ENCODE measurements at regions not wholly inside any gene's neighbourhood (a gene's known extent, or its start where the extent isn't known, plus 50 kb on each side); places are given as distances from the start of the nearest gene placed in this dataset.

DNA sequence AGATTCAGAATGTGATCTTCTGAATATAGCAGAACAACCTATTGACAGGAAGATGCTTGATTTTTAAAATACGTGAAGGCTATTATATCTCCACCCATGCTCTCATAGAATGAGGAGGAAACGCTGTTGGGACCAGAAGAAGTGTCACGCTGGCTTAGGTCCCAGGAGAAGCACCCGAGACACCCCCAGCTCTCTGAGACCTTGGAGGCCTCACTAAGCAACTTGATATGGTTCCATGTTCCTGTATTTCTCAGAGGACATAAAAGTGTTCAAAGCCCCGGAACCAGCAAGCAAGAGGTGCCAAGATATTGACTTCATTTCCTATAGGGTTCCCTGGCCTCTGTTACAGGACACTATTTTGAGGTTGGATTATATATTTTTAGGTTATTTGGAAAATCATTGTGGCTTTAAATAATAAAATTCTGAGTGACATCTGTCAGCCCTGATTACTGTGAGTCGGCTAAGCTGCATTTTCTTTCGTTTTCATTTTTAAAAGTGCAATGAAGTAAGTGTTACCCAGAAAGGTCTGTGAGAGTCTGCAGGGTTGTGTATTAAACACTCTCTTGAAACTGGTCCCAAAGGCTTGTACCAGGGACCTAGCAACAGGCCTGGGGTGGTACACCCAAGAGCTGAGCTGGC is 400.0 kb downstream of the SOX9 start:
- no peak for DNase-seq (ENCODE audit: insufficient read length, low spot score)
- no peak for FAIRE-seq
- TF ChIP-seq, protein P1, sequence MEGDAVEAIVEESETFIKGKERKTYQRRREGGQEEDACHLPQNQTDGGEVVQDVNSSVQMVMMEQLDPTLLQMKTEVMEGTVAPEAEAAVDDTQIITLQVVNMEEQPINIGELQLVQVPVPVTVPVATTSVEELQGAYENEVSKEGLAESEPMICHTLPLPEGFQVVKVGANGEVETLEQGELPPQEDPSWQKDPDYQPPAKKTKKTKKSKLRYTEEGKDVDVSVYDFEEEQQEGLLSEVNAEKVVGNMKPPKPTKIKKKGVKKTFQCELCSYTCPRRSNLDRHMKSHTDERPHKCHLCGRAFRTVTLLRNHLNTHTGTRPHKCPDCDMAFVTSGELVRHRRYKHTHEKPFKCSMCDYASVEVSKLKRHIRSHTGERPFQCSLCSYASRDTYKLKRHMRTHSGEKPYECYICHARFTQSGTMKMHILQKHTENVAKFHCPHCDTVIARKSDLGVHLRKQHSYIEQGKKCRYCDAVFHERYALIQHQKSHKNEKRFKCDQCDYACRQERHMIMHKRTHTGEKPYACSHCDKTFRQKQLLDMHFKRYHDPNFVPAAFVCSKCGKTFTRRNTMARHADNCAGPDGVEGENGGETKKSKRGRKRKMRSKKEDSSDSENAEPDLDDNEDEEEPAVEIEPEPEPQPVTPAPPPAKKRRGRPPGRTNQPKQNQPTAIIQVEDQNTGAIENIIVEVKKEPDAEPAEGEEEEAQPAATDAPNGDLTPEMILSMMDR (IDR thresholded peaks at IDR 0.05; ENCODE audit: insufficient read depth, missing control alignments): no peak

DNA sequence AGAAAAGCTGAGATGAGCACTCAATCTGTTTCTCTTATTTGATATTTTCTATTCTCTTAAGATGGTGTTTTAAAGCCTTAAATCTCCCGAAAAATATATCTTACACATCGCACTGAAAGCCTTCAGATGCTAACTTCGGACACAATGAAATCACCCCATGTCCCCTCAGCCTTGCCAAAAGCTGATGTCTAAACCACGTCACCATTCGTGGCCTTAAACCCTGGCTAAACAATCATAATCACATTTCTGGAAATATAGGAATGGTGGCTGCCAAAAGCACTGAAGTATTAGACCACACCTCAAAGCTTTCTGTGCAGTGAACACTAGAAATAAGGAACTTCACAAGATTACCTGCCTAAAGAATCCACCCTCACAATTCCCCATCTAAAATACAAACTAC is 402.7 kb downstream of the SOX9 start:
- no peak for FAIRE-seq
- DNase-seq (ENCODE audit: insufficient read length, low spot score): no peak
- TF ChIP-seq, protein P1 (IDR thresholded peaks at IDR 0.05; ENCODE audit: insufficient read depth, missing control alignments): no peak

DNA sequence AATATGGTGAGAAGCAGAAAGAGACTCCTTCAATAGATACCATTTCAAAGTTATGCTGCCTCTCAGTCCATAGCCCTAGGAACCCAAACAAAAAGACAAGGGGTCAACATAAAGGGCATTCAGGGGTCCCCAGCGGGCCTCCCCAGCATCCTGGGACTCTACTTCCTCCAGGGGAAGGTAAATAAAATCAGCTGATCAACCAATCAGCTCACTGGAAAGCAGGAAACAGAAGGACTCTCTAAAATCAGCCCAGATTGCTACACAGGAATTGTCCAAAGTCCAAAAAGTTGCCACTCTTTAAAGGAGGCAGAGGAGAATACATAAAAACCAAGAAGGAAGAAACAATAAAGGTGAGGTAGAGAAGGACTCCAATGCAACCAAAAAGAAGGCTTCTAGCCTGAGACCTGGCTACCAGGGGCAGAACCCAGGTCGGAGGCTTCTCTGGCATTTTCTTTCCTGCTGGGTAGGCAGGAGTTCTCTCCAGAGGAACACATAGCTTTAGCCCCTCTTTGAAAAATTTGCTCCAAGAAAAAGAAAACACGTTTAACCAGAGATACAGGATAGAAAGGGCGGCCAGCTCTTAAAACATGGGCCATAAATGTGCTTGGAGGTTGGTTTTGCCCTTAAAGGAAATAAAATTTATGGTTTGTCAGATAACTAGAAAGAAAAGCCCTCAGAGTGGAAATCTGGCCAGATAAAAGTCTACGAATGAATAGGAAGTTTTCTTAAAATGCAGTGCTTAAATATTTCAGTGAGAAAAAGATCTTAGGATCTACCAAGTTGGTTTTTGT is 404.6 kb downstream of the SOX9 start:
- DNase-seq (ENCODE audit: insufficient read length, low spot score) (no peak), FAIRE-seq (no peak)
- TF ChIP-seq, protein P1 (IDR thresholded peaks at IDR 0.05; ENCODE audit: insufficient read depth, missing control alignments): no peak

GRCh38 chr17:72526769-72527168 is 405.9 kb downstream of the SOX9 start:
- FAIRE-seq (no peak), DNase-seq (ENCODE audit: insufficient read length, low spot score) (no peak)
- TF ChIP-seq, protein P1 (IDR thresholded peaks at IDR 0.05; ENCODE audit: insufficient read depth, missing control alignments): no peak

DNA sequence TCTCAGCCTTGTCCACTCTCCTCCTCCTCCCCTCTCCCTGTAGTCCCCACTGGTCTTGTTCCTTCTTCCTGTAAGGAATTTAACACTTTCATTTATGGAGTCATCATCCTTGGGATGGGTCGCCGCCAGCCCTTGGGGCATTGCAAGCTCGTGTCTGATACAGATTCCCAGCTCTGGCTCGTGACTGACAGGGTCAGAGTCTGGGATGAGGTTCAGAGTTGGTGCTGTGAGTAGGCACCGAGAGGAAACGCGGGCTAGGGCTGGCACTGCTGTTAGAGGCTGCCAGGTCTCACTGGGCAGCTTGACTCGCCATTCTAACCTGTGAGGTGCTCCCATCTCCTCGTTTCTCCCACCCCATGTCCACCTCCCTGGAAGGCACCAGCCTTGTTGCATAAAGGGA is 407.0 kb downstream of the SOX9 start:
- no peak for DNase-seq (ENCODE audit: insufficient read length, low spot score)
- TF ChIP-seq, protein P1 (IDR thresholded peaks at IDR 0.05; ENCODE audit: insufficient read depth, missing control alignments): no peak
- FAIRE-seq: no peak

DNA sequence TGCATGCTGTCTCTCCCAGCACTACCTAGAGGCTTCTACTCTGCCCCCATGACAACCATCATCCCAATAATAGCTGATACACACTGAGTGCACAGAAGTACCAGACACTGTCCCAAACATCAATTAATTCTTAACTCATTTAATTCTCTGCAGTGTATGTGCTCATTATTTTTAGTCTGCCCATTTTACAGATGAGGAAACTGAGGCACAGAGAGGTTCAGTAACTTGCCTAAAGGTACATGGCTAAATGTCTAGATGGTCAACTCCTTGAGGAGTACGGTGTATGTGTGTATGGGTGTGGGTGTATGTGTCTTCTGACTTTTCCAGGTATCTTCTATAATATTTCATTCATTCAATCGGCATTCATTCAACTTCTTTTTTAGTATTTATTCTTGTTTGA is 407.9 kb downstream of the SOX9 start:
- TF ChIP-seq, protein P1 (IDR thresholded peaks at IDR 0.05; ENCODE audit: insufficient read depth, missing control alignments): no peak
- no peak for FAIRE-seq
- no peak for DNase-seq (ENCODE audit: insufficient read length, low spot score)

DNA sequence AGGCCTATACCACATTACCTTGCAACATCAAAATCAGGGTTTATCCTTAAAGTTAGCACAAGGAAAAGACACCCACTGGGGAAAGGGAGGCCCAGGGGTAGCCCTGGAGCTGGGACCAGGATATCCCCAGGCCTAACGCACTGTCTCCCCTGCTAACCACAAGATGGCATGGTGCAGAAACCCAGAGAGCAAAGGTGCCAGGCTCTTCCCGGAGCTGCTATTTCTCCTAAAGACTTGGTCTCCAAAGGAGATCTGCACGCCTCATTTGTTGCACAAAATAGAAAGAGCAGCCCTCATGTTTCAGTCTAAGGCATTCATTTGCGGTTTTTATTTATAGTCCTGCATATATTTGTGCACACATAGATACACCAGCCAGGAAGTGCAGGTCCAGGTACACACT is 408.6 kb downstream of the SOX9 start:
- DNase-seq (ENCODE audit: insufficient read length, low spot score) (no peak), FAIRE-seq (no peak)
- TF ChIP-seq, protein P1 (IDR thresholded peaks at IDR 0.05; ENCODE audit: insufficient read depth, missing control alignments): no peak
